ENCODE measurements at regions not wholly inside any gene's neighbourhood (a gene's known extent, or its start where the extent isn't known, plus 50 kb on each side); places are given as distances from the start of the nearest gene placed in this dataset.

DNA sequence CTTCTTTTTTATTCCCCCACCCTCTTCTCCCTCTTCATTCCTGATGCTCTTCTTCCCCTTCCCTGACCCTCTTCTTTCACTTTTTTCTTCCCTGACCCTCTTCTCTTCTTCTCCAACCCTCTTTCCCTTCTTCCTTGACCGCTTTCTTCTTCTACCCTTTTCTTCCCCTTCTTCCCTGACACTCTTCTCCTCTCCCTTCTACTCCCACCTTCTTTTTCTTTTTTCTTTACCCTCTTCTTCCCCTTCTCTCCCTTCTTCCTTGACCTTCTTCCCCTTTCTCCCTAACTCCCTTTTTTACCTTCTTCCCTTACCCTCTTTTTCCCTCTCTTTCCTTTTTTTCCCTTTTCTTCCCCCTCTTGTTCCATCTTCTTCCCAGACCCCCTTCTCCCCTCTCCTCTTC, 931.3 kb downstream of the UQCRFS1 start:
- H3K4me3 ChIP-seq (replicated peaks; ENCODE audit: low read depth, low read length) = no peak overlapping the region
- TF ChIP-seq, protein P1, sequence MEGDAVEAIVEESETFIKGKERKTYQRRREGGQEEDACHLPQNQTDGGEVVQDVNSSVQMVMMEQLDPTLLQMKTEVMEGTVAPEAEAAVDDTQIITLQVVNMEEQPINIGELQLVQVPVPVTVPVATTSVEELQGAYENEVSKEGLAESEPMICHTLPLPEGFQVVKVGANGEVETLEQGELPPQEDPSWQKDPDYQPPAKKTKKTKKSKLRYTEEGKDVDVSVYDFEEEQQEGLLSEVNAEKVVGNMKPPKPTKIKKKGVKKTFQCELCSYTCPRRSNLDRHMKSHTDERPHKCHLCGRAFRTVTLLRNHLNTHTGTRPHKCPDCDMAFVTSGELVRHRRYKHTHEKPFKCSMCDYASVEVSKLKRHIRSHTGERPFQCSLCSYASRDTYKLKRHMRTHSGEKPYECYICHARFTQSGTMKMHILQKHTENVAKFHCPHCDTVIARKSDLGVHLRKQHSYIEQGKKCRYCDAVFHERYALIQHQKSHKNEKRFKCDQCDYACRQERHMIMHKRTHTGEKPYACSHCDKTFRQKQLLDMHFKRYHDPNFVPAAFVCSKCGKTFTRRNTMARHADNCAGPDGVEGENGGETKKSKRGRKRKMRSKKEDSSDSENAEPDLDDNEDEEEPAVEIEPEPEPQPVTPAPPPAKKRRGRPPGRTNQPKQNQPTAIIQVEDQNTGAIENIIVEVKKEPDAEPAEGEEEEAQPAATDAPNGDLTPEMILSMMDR (IDR thresholded peaks at IDR 0.05; ENCODE audit: low read depth, low read length, missing control alignments) = no peak
- no peak for DNase-seq (ENCODE audit: extremely low read depth, low read depth)

DNA sequence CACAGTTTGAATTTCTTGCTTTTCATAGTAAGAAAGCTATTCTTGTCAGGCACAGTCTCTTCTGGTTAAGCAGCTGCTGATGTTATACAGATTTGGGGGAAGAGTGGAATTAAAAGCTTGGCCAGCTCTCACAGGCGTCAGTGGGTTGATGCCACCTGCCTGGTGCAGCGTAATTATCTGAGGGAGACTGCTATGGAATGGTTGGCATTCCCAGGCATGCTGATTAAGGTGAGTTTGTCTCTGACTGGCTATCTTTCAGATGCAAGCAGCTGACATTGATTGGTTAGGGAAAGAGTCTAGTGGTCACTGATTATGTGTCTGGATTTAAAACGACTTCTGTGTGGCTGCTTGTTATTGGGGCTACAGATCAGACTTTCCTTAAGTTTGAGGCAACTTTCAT, 948.4 kb downstream of the UQCRFS1 start:
- no peak for DNase-seq (ENCODE audit: extremely low read depth, low read depth)
- H3K4me3 ChIP-seq (replicated peaks; ENCODE audit: low read depth, low read length) = no peak overlapping the region
- TF ChIP-seq, protein P1 (IDR thresholded peaks at IDR 0.05; ENCODE audit: low read depth, low read length, missing control alignments) = no peak

DNA sequence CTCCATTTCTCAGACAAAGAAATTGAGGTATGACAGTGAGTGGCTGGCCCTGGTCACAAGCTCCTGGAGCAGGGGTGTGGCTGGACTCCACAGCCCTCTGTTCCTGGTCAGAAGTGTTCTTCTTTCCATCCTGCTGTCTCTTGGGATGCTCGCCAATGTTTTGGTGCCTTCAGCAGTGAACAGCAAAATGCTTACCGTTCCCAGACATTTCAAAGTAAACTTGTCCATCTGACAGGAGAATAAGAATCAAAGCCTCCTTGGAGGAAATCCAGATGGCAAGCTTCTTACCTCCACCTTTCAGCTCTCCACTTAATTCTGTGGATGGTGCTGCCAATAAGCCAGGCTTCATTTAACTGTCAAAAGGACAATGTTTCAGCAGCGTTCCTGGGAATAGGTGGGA, 954.1 kb downstream of the UQCRFS1 start:
- TF ChIP-seq, protein P1 (IDR thresholded peaks at IDR 0.05; ENCODE audit: low read depth, low read length, missing control alignments) = no peak
- DNase-seq (ENCODE audit: extremely low read depth, low read depth) = no peak

DNA sequence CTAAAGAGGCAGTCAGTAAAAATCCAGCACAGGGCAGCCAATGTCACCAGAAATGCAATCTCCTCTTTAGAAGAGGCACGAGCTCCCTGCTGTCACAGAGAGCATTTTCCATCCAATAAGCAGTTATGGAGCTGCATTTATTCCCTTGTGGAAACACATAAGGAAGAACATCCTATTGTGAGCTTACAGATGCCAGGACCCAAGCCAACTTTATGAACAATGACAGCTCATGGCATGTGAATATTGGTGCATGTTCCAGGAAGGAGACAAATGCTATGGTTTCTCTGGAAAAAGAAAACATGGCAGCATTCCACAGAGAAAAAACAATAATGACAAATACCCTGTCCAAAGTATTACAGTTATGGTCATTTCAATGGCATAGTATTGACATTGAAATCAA, 955.6 kb downstream of the UQCRFS1 start:
- TF ChIP-seq, protein P1 (IDR thresholded peaks at IDR 0.05; ENCODE audit: low read depth, low read length, missing control alignments) = no peak
- no peak overlapping the region for H3K4me3 ChIP-seq (replicated peaks; ENCODE audit: low read depth, low read length)
- no peak for DNase-seq (ENCODE audit: extremely low read depth, low read depth)

More for the DNA sequence above, 954.1 kb downstream of the UQCRFS1 start:
- H3K4me3 ChIP-seq (replicated peaks; ENCODE audit: low read depth, low read length) = no peak overlapping the region

DNA sequence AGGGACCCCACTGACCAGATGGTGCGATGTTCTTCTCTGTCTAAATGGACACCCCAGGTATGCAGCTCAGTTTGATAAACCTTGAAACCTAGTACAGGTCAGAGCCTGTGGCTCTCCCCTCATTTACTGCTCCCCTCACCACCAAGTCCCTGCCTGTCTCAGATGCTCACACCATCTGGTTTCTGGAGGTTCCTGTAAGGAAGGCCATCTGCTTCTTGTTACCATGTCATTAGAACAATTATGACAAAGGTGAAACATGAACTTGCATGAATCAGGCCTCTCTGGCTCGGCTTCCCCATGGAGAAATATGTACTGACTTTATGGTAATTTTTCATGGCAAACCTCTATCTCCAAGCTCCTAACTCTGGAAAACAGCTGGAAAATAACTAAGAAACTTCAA, 965.7 kb downstream of the UQCRFS1 start:
- DNase-seq (ENCODE audit: extremely low read depth, low read depth) = no peak
- TF ChIP-seq, protein P1 (IDR thresholded peaks at IDR 0.05; ENCODE audit: low read depth, low read length, missing control alignments) = no peak
- no peak overlapping the region for H3K4me3 ChIP-seq (replicated peaks; ENCODE audit: low read depth, low read length)

DNA sequence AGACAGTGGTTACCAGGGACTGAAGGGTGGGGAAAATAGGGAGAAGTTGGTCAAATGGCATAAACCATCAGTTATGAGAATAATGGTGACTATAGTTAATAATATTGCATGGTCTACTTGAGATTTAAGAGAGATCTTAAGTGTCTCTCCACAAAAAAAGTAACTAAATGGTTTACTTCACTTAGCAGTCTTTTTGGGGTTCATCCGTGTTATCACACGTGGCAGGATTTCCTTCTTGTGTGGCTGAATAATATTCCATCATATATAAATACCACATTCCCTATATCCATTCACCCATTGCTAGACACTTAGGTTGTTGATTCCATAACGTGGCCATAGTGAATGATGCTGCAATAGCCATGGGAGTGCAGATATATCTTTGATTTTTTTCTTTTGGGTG, 967.0 kb downstream of the UQCRFS1 start:
- DNase-seq (ENCODE audit: extremely low read depth, low read depth) = no peak
- no peak overlapping the region for H3K4me3 ChIP-seq (replicated peaks; ENCODE audit: low read depth, low read length)
- TF ChIP-seq, protein P1 (IDR thresholded peaks at IDR 0.05; ENCODE audit: low read depth, low read length, missing control alignments) = no peak

DNA sequence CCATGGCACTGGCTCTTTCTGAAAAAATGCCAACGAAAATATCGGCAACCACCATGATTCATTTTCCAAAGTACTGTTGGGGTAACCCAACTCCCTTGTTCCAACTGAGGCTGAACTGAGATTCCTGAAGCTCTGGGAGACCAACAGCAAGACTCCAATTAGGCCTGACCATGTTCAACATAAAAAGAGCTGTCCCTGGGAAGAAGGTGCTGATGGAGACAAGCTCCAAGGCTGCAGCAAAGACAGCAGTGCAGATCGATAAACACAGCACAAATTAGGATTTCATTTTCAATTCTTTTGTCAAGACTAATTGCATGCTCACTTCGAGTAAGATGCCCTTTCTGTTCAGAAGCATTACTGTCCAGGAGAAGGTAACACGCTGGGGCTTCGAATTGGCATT, 968.0 kb downstream of the UQCRFS1 start:
- DNase-seq (ENCODE audit: extremely low read depth, low read depth) = no peak
- no peak overlapping the region for H3K4me3 ChIP-seq (replicated peaks; ENCODE audit: low read depth, low read length)
- TF ChIP-seq, protein P1 (IDR thresholded peaks at IDR 0.05; ENCODE audit: low read depth, low read length, missing control alignments) = no peak
